ENCODE measurements at regions not wholly inside any gene's neighbourhood (a gene's known extent, or its start where the extent isn't known, plus 50 kb on each side); places are given as distances from the start of the nearest gene placed in this dataset.
A peak's percentile ranks its signal among the peaks of the same experiment; 100 is the strongest.

DNA sequence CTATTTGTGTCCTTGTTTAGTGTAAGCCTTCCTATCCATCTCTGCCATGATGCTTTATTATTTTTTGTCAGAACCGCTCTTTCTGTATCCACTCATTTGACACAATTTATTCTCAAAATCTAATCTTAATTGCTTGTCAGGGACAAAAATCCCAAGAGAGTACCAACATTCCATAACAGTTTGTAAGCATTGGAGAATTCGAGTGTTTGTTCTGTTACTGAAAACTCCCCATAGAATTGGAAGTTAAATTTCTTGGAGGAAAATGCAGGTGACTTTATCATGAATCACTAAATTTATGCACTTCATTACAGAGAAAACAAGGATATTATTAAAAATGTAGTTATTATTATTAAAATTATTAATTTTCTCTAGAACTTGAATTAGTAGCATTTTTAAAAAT lies 1986.1 kb downstream of the ARAP2 start:
- DNase-seq (ENCODE audit: unreplicated experiment), result no peak
- no peaks in the 10 kb centered on the region for H3K4me1 Mint-ChIP-seq (ENCODE audit: insufficient read depth, unreplicated experiment)
- no peaks in the 10 kb centered on the region for H3K27me3 Mint-ChIP-seq (ENCODE audit: insufficient read depth, unreplicated experiment)
- no TSS peak for BruUV-seq (replicated peaks)
- TF ChIP-seq, protein P1, sequence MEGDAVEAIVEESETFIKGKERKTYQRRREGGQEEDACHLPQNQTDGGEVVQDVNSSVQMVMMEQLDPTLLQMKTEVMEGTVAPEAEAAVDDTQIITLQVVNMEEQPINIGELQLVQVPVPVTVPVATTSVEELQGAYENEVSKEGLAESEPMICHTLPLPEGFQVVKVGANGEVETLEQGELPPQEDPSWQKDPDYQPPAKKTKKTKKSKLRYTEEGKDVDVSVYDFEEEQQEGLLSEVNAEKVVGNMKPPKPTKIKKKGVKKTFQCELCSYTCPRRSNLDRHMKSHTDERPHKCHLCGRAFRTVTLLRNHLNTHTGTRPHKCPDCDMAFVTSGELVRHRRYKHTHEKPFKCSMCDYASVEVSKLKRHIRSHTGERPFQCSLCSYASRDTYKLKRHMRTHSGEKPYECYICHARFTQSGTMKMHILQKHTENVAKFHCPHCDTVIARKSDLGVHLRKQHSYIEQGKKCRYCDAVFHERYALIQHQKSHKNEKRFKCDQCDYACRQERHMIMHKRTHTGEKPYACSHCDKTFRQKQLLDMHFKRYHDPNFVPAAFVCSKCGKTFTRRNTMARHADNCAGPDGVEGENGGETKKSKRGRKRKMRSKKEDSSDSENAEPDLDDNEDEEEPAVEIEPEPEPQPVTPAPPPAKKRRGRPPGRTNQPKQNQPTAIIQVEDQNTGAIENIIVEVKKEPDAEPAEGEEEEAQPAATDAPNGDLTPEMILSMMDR (IDR thresholded peaks at IDR 0.05; ENCODE audit: unreplicated experiment), result no peak
- H3K36me3 Mint-ChIP-seq (ENCODE audit: insufficient read depth, unreplicated experiment), result no peaks in the 10 kb centered on the region
- H3K9me3 Mint-ChIP-seq (ENCODE audit: unreplicated experiment), result no peaks in the 10 kb centered on the region
- intact Hi-C loops (cut with micrococcal nuclease), result no loop called here
- CTCF ChIA-PET, result no interaction called here
- no peak overlapping the region for H3K27ac Mint-ChIP-seq (ENCODE audit: low read depth, unreplicated experiment)
- POLR2A ChIA-PET, result no interaction called here
- no peak overlapping the region for H3K4me3 Mint-ChIP-seq (ENCODE audit: unreplicated experiment)

DNA sequence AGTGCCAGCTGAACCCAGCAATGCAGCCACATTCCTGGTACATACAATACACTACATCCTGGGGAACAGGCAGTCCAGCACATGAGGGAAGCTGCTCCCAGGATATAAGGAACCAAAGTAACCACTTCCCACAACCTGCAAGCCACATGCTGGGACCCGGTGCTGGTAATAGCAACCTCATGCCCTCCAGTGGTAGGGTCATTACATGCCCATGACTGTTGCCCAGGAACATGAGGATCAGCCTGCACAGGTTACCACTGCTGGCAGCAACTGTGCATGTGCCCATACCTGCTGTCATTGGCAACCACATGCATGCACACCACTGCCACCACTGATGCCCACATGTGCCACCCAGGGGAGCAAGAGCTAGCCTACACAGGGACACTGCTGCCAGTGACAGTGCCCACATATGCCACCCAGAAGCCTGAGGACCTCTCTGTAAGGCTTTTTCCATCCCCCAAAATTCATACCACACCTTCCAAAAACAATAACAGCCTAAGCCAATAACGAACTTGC lies 1982.5 kb downstream of the ARAP2 start:
- ChIA-PET CTCF (no interaction called here), POLR2A (interaction anchor here (0.7 kb wide), 1 partner anchor 15 kb away, joined by 4 read pairs; no protein-coding TSS in a partner anchor)
- H3K4me1 Mint-ChIP-seq (ENCODE audit: insufficient read depth, unreplicated experiment), result no peaks in the 10 kb centered on the region
- no peak for DNase-seq (ENCODE audit: unreplicated experiment)
- H3K27me3 Mint-ChIP-seq (ENCODE audit: insufficient read depth, unreplicated experiment), result no peaks in the 10 kb centered on the region
- H3K36me3 Mint-ChIP-seq (ENCODE audit: insufficient read depth, unreplicated experiment), result no peaks in the 10 kb centered on the region
- intact Hi-C loops (cut with micrococcal nuclease), result no loop called here
- no peak overlapping the region for H3K4me3 Mint-ChIP-seq (ENCODE audit: unreplicated experiment)
- TF ChIP-seq, protein P1 (IDR thresholded peaks at IDR 0.05; ENCODE audit: unreplicated experiment), result no peak
- H3K9me3 Mint-ChIP-seq (ENCODE audit: unreplicated experiment), result no peaks in the 10 kb centered on the region
- BruUV-seq (replicated peaks), result no TSS peak
- no peak overlapping the region for H3K27ac Mint-ChIP-seq (ENCODE audit: low read depth, unreplicated experiment)

DNA sequence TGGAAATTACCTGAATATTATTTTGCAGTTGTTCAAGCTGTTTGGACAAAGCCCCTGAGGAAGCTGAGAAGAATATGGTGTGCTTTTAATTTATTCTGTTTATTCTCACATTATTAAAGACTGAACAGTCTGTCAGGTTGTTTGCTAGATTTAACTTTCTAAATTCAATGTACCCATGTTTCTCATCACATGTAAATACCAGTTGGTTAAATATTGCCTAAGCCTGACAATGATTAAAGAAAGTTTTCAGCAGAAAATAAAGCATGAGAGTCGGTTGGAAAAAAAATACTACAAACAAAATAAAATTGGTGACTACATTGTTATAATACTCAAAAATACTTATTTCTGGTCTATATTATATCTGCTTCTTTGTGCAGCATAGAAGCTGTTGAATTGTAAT lies 1974.7 kb downstream of the ARAP2 start:
- Mint-ChIP-seq H3K27ac (ENCODE audit: low read depth, unreplicated experiment) (no peak overlapping the region), H3K27me3 (ENCODE audit: insufficient read depth, unreplicated experiment) (no peaks in the 10 kb centered on the region), H3K36me3 (ENCODE audit: insufficient read depth, unreplicated experiment) (no peaks in the 10 kb centered on the region), H3K9me3 (ENCODE audit: unreplicated experiment) (no peaks in the 10 kb centered on the region), H3K4me1 (ENCODE audit: insufficient read depth, unreplicated experiment) (peaks cover 10% of the 10 kb centered on the region), H3K4me3 (ENCODE audit: unreplicated experiment) (no peak overlapping the region)
- intact Hi-C loops (cut with micrococcal nuclease), result no loop called here
- ChIA-PET CTCF (no interaction called here), POLR2A (no interaction called here)
- no peak for DNase-seq (ENCODE audit: unreplicated experiment)
- TF ChIP-seq, protein P1 (IDR thresholded peaks at IDR 0.05; ENCODE audit: unreplicated experiment), result no peak
- BruUV-seq (replicated peaks), result no TSS peak

DNA sequence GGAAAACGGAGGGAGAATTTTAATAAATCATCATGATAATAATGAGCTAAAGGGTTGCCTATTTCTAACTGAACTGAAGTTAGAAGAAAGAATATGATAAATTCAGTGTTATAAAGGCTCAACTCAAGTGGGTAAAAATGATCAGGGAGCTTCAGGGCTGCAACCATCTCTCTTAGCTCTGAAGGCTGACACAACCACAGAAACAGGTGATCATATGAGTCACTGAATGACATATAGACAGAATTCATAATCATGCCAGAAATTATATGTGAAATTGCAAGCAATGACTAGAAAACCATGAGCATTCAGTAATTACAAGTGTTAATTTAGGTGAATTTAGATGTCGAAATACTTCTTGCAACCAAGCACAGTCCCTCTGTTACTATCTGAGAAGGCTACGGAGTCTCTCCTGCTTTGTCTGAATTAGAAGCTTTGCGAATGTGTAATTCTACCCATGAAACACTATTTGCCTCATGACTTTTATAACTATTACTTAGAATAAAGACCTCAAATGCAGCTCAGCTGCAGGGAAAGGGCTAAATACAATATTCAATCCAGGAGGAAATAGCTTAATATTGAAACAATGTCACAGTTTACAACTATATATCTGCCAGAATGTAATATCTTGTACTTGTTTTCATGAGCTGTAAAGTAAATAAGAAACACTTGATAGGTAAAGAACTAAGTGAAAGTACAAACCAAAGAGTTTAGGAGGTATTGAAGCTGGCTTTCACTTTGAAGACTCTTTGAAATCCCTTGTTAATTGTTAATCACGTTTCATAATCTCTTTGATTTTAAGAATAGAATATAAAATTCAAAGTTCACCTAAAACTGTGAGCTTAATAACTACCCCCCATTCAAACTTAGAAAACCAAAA lies 1972.6 kb downstream of the ARAP2 start:
- ChIA-PET POLR2A (interaction anchor here (0.6 to 0.8 kb wide), 3 partner anchors 81 to 525 kb away, joined by 3 read pairs; no protein-coding TSS in a partner anchor), CTCF (interaction anchor here (0.7 kb wide), 1 partner anchor 69 kb away, joined by 3 read pairs; no protein-coding TSS in a partner anchor)
- Mint-ChIP-seq H3K27ac (ENCODE audit: low read depth, unreplicated experiment) (no peak overlapping the region), H3K4me1 (ENCODE audit: insufficient read depth, unreplicated experiment) (peaks cover 10% of the 10 kb centered on the region), H3K9me3 (ENCODE audit: unreplicated experiment) (no peaks in the 10 kb centered on the region), H3K36me3 (ENCODE audit: insufficient read depth, unreplicated experiment) (no peaks in the 10 kb centered on the region), H3K27me3 (ENCODE audit: insufficient read depth, unreplicated experiment) (no peaks in the 10 kb centered on the region), H3K4me3 (ENCODE audit: unreplicated experiment) (no peak overlapping the region)
- BruUV-seq (replicated peaks), result no TSS peak
- peak; percentile 38 for DNase-seq (ENCODE audit: unreplicated experiment)
- intact Hi-C loops (cut with micrococcal nuclease), result no loop called here
- TF ChIP-seq, protein P1 (IDR thresholded peaks at IDR 0.05; ENCODE audit: unreplicated experiment), result no peak

Measured in MCF 10A (cell line).